UCSD-AML1 (cell line): ENCODE measurements at regions not wholly inside any gene's neighbourhood (a gene's known extent, or its start where the extent isn't known, plus 50 kb on each side); places are given as distances from the start of the nearest gene placed in this dataset.

Source experiments
- DNase-seq: peaks from one replicate; lab custom pipeline; 2025; ENCODE audit not compliant: unreplicated experiment; lab: John Stamatoyannopoulos, UW

GRCh38 chr6:130758813-130759212 is 68.4 kb upstream of the SMLR1 start:
- no peak for DNase-seq

- no peak for DNase-seq
Measured at GRCh38 chr6:130760006-130760405, 67.2 kb upstream of the SMLR1 start.

DNA sequence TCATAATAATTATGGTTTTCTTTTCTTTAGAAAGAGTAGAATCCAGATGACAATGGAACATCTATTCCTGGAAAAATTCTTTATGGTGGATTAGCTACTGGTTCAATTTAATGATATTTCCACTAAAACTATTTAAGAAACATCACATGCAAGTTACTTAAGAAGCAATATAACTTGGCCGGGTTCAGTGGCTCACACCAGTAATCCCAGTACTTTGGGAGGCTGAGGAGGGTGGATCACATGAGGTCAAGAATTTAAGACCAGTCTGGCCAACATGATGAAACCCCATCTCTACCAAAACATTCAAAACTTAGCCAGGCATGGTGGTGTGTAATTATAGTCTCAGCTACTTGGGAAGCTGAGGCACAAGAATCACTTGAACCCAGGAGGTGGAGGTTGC is 65.9 kb upstream of the SMLR1 start:
- DNase-seq = no peak

GRCh38 chr6:130765181-130765727 is 62.0 kb upstream of the SMLR1 start:
- no peak for DNase-seq

GRCh38 chr6:130766239-130767144 is 60.7 kb upstream of the SMLR1 start:
- no peak for DNase-seq

GRCh38 chr6:130769861-130770260 is 57.3 kb upstream of the SMLR1 start:
- no peak for DNase-seq

- no peak for DNase-seq
Measured at GRCh38 chr6:130771741-130772140, 55.5 kb upstream of the SMLR1 start.

GRCh38 chr6:130773860-130774259 is 53.3 kb upstream of the SMLR1 start:
- DNase-seq = no peak

- no peak for DNase-seq
Measured at GRCh38 chr6:130775411-130776012, 51.7 kb upstream of the SMLR1 start.

GRCh38 chr6:130776287-130776925 is 50.8 kb upstream of the SMLR1 start:
- no peak for DNase-seq
